CD4-positive, alpha-beta T cell (primary cell): ENCODE measurements at regions not wholly inside any gene's neighbourhood (a gene's known extent, or its start where the extent isn't known, plus 50 kb on each side); places are given as distances from the start of the nearest gene placed in this dataset.

Experiments
- ATAC-seq: fragments of 200-7000 bp; cut with Tn5 transposase; one replicate; pipeline ENCODE4 v1.10.0; 2022; ENCODE audit warnings: mild to moderate bottlenecking; ENCODE audit not compliant: poor library complexity
- CTCF ChIA-PET: fragments of 350-600 bp; sonication (Branson Sonifier 250); formaldehyde crosslinking; loops from one replicate; lab custom pipeline; 2021; ENCODE audit warnings: antibody characterized with exemption, inconsistent platforms; lab: Charles Lee
- POLR2A ChIA-PET: fragments of 350-600 bp; sonication (Branson Sonifier 250); formaldehyde crosslinking; loops from one replicate; lab custom pipeline; 2021; ENCODE audit warnings: antibody characterized with exemption, inconsistent platforms; lab: Charles Lee
- DNase-seq, 14 experiments: peaks; one replicate each; pipeline ENCODE4 v3.0.0-alpha.2; 2013 to 2020; ENCODE audit warnings: mixed read lengths in 2 of 14
- H3K27ac ChIP-seq, 2 donors: one replicate each; pipeline versions ENCODE4 v1.5.1 to v1.7.0; 2013; ENCODE audit warnings: low read length in 2 of 2, low read depth in 1 of 2, mild to moderate bottlenecking in 1 of 2
- H3K27me3 ChIP-seq, 2 experiments: 1 replicate in 1 of 2; 2 replicates in 1 of 2; pipeline versions ENCODE4 v1.6.1 to v1.7.0; 2013; ENCODE audit warnings: low read length in 2 of 2, control low read depth in 1 of 2, mild to moderate bottlenecking in 1 of 2, moderate library complexity in 1 of 2; ENCODE audit not compliant: insufficient read depth in 2 of 2, control insufficient read depth in 1 of 2
- H3K36me3 ChIP-seq: one replicate; pipeline ENCODE4 v1.6.1; 2013; ENCODE audit warnings: low read length, control low read depth; ENCODE audit not compliant: insufficient read depth
- H3K4me1 ChIP-seq: one replicate; pipeline ENCODE4 v1.6.1; 2013; ENCODE audit warnings: low read length, control low read depth; ENCODE audit not compliant: insufficient read depth
- H3K4me3 ChIP-seq: one replicate; pipeline ENCODE4 v1.5.1; 2013; ENCODE audit warnings: mild to moderate bottlenecking, low read length, moderate library complexity
- H3K9me3 ChIP-seq, 2 experiments: 1 replicate in 1 of 2; 2 replicates in 1 of 2; pipeline versions ENCODE4 v1.6.1 to v1.7.0; 2013; ENCODE audit warnings: low read length in 2 of 2, mild to moderate bottlenecking in 2 of 2, control low read depth in 1 of 2, moderate library complexity in 1 of 2; ENCODE audit not compliant: control insufficient read depth in 1 of 2, insufficient read depth in 1 of 2
- H3K27ac Mint-ChIP-seq: one replicate; pipeline ENCODE4 v1.8.0; 2020; ENCODE audit warnings: mixed read lengths
- H3K27me3 Mint-ChIP-seq: one replicate; pipeline ENCODE4 v1.8.0; 2021; ENCODE audit warnings: mixed read lengths
- H3K36me3 Mint-ChIP-seq: one replicate; pipeline ENCODE4 v1.8.0; 2021; ENCODE audit warnings: low read depth, mixed read lengths
- H3K4me1 Mint-ChIP-seq: one replicate; pipeline ENCODE4 v1.8.0; 2021; ENCODE audit warnings: low read depth, mixed read lengths
- H3K4me3 Mint-ChIP-seq: one replicate; pipeline ENCODE4 v1.8.0; 2020; ENCODE audit warnings: mild to moderate bottlenecking, mixed read lengths
- H3K9me3 Mint-ChIP-seq: one replicate; pipeline ENCODE4 v1.8.0; 2020; ENCODE audit warnings: mixed read lengths
- CTCF ChIP-seq: fragments of 200-600 bp; IDR thresholded peaks from one replicate; pipeline ENCODE4 v1.8.0; 2022; ENCODE audit warnings: antibody characterized with exemption, mild to moderate bottlenecking
- intact Hi-C, 2 experiments: fragments of 100-400 bp; cut with DNase I in 1 of 2; cut with micrococcal nuclease in 1 of 2; formaldehyde crosslinking; loops; one replicate each; pipeline versions ENCODE4 v1.15.1 to v1.9.0; 2023 to 2025; cut with DNase I, micrococcal nuclease

DNA sequence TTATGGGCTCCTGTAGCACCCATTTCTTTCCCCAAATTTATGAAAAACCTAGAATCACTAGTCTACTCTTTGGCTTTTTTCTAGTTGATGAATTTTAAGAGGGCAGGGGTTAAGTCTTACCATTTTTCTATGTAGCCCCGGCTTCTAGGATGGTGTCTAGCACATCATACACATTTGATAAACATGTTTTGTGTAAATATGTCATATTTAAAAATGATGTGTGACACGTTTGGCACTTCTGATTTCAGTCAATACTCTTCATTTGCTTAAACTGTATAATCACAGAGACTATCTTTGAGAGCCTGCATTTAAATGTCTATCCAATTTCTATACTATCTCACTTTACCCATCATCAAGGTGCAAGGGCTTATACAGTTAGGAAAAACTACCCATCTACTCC is 331.1 kb downstream of the TDRD15 start:
- Histone ChIP-seq H3K4me3 (no peak overlapping the region), H3K27me3 (no peaks in the 10 kb centered on the region), H3K4me1 (no peaks in the 10 kb centered on the region), H3K9me3 (no peaks in the 10 kb centered on the region), H3K36me3 (no peaks in the 10 kb centered on the region), H3K27ac (no peak overlapping the region)
- ATAC-seq (no peak), DNase-seq (no peak)
- Mint-ChIP-seq H3K27ac (no peak overlapping the region), H3K4me1 (no peaks in the 10 kb centered on the region), H3K9me3 (no peaks in the 10 kb centered on the region), H3K27me3 (no peaks in the 10 kb centered on the region), H3K4me3 (no peak overlapping the region), H3K36me3 (no peaks in the 10 kb centered on the region)
- TF ChIP-seq CTCF = no peak
- intact Hi-C loops = no loop called here
- POLR2A ChIA-PET = no interaction called here
- CTCF ChIA-PET = no interaction called here

DNA sequence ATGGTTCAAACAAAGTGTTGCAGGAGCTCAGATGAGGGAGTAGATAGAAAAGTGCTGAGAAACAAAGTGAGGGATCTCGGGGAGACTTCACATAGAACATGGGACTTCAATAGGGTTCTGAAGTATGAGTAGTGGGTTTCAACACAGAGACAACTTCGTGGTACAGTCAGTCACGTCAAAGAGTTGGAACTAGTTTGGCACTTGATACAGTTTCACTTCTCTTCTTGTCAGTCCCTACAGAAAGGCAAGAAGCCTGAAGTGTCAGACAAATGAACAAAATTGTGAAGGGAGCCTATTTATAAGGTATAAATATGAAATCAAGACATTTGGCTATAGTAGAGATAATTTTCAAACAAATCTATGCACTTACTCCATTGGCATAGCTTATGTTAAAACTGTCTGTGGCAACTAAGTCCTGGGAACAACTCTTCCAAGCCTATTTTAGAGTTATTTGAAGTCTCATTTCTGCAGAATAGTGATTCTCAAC is 338.0 kb downstream of the TDRD15 start:
- H3K27me3 ChIP-seq = no peaks in the 10 kb centered on the region
- Mint-ChIP-seq H3K4me3 (no peak overlapping the region), H3K4me1 (no peaks in the 10 kb centered on the region), H3K36me3 (no peaks in the 10 kb centered on the region), H3K9me3 (peaks cover under 1% of the 10 kb centered on the region), H3K27ac (no peak overlapping the region), H3K27me3 (no peaks in the 10 kb centered on the region)
- CTCF ChIA-PET = no interaction called here
- no peaks in the 10 kb centered on the region for H3K36me3 ChIP-seq
- ATAC-seq (no peak), DNase-seq (no peak)
- H3K4me3 ChIP-seq = no peak overlapping the region
- no peaks in the 10 kb centered on the region for H3K9me3 ChIP-seq
- POLR2A ChIA-PET = no interaction called here
- no peak overlapping the region for H3K27ac ChIP-seq
- intact Hi-C loops = no loop called here
- H3K4me1 ChIP-seq = no peaks in the 10 kb centered on the region
- no peak for TF ChIP-seq CTCF

GRCh38 chr2:21466341-21466927 is 342.7 kb downstream of the TDRD15 start:
- DNase-seq (no peak), ATAC-seq (no peak)
- Mint-ChIP-seq H3K27me3 (no peaks in the 10 kb centered on the region), H3K27ac (no peak overlapping the region), H3K36me3 (no peaks in the 10 kb centered on the region), H3K4me3 (no peak overlapping the region), H3K9me3 (peaks cover 8% of the 10 kb centered on the region), H3K4me1 (no peaks in the 10 kb centered on the region)
- Histone ChIP-seq H3K9me3 (no peaks in the 10 kb centered on the region), H3K36me3 (no peaks in the 10 kb centered on the region), H3K27ac (no peak overlapping the region), H3K4me1 (no peaks in the 10 kb centered on the region), H3K4me3 (no peak overlapping the region), H3K27me3 (no peaks in the 10 kb centered on the region)
- intact Hi-C loops = no loop called here
- ChIA-PET POLR2A (no interaction called here), CTCF (no interaction called here)
- TF ChIP-seq CTCF = no peak
